ENCODE measurements at regions not wholly inside any gene's neighbourhood (a gene's known extent, or its start where the extent isn't known, plus 50 kb on each side); places are given as distances from the start of the nearest gene placed in this dataset.
"Not testable (repeated sequence)": the region's sequence is repeated elsewhere in the genome, so short reads cannot be mapped to it uniquely, and the experiment has no call there.

- Histone ChIP-seq H3K27me3 (ENCODE audit: control insufficient read depth, insufficient read depth, low read length) (no peaks in the 10 kb centered on the region), H3K36me3 (ENCODE audit: control insufficient read depth, insufficient read depth, low read length) (no peaks in the 10 kb centered on the region), H3K4me3 (ENCODE audit: low read depth, low read length) (no peak overlapping the region)
- peak; percentile 10 for DNase-seq (ENCODE audit: low read depth)
- peak; percentile 40 for TF ChIP-seq CTCF (IDR thresholded peaks at IDR 0.05; ENCODE audit: insufficient read depth, low read length, poor library complexity, severe bottlenecking)
These were observed 462.9 kb upstream of the ZMIZ1 start for GRCh38 chr10:78605800-78606350.

GRCh38 chr10:78606766-78607165 is 462.0 kb upstream of the ZMIZ1 start:
- H3K4me3 ChIP-seq (ENCODE audit: low read depth, low read length); H3K36me3 ChIP-seq (ENCODE audit: control insufficient read depth, insufficient read depth, low read length); DNase-seq (ENCODE audit: low read depth); H3K27me3 ChIP-seq (ENCODE audit: control insufficient read depth, insufficient read depth, low read length): not testable (repeated sequence)

- Histone ChIP-seq H3K4me3 (ENCODE audit: low read depth, low read length) (no peak overlapping the region), H3K36me3 (ENCODE audit: control insufficient read depth, insufficient read depth, low read length) (no peaks in the 10 kb centered on the region), H3K27me3 (ENCODE audit: control insufficient read depth, insufficient read depth, low read length) (peaks cover 7% of the 10 kb centered on the region)
- DNase-seq (ENCODE audit: low read depth) = no peak
- TF ChIP-seq CTCF (IDR thresholded peaks at IDR 0.05; ENCODE audit: insufficient read depth, low read length, poor library complexity, severe bottlenecking) = no peak
These were observed 458.8 kb upstream of the ZMIZ1 start for GRCh38 chr10:78609976-78610375.

- Histone ChIP-seq H3K36me3 (ENCODE audit: control insufficient read depth, insufficient read depth, low read length) (no peaks in the 10 kb centered on the region), H3K27me3 (ENCODE audit: control insufficient read depth, insufficient read depth, low read length) (peaks cover 12% of the 10 kb centered on the region), H3K4me3 (ENCODE audit: low read depth, low read length) (no peak overlapping the region)
- TF ChIP-seq CTCF (IDR thresholded peaks at IDR 0.05; ENCODE audit: insufficient read depth, low read length, poor library complexity, severe bottlenecking) = no peak
- no peak for DNase-seq (ENCODE audit: low read depth)
These were observed 455.6 kb upstream of the ZMIZ1 start for GRCh38 chr10:78613132-78613531.

- peaks cover 12% of the 10 kb centered on the region for H3K27me3 ChIP-seq (ENCODE audit: control insufficient read depth, insufficient read depth, low read length)
These were observed 454.5 kb upstream of the ZMIZ1 start for GRCh38 chr10:78614267-78614666.

GRCh38 chr10:78614744-78615143 is 454.0 kb upstream of the ZMIZ1 start:
- no peak for TF ChIP-seq CTCF (IDR thresholded peaks at IDR 0.05; ENCODE audit: insufficient read depth, low read length, poor library complexity, severe bottlenecking)
- H3K4me3 ChIP-seq (ENCODE audit: low read depth, low read length) = no peak overlapping the region
- DNase-seq (ENCODE audit: low read depth) = no peak
- peaks cover 12% of the 10 kb centered on the region for H3K27me3 ChIP-seq (ENCODE audit: control insufficient read depth, insufficient read depth, low read length)
- no peaks in the 10 kb centered on the region for H3K36me3 ChIP-seq (ENCODE audit: control insufficient read depth, insufficient read depth, low read length)

More at GRCh38 chr10:78614267-78614666, 454.5 kb upstream of the ZMIZ1 start:
- DNase-seq (ENCODE audit: low read depth) = no peak
- H3K4me3 ChIP-seq (ENCODE audit: low read depth, low read length) = no peak overlapping the region
- H3K36me3 ChIP-seq (ENCODE audit: control insufficient read depth, insufficient read depth, low read length) = no peaks in the 10 kb centered on the region
- no peak for TF ChIP-seq CTCF (IDR thresholded peaks at IDR 0.05; ENCODE audit: insufficient read depth, low read length, poor library complexity, severe bottlenecking)
